HepG2 (cell line): ENCODE measurements at regions not wholly inside any gene's neighbourhood (a gene's known extent, or its start where the extent isn't known, plus 50 kb on each side); places are given as distances from the start of the nearest gene placed in this dataset.

Source experiments
- ATAC-seq: fragments of 200-7000 bp; cut with Tn5 transposase; 3 replicates; pipeline ENCODE4 v1.9.1; 2020; ENCODE audit warnings: mild to moderate bottlenecking, moderate library complexity
- BruUV-seq: library from RNA; stranded (reverse); fragments of 400-500 nt; replicated peaks from 2 replicates; lab custom pipeline; 2021; lab: Mats Ljungman, UMichigan
- CTCF ChIA-PET: fragments of 300-600 bp; formaldehyde crosslinking; extraction: SDS; loops from one replicate; lab custom pipeline; 2021; ENCODE audit warnings: low total read pairs, inconsistent platforms, low intra/inter-chr PET ratio; lab: Yijun Ruan, JAX
- POLR2A ChIA-PET: fragments of 350-600 bp; sonication (Branson Sonifier 250); formaldehyde crosslinking; loops from one replicate; lab custom pipeline; 2020; ENCODE audit warnings: antibody characterized with exemption, inconsistent platforms; lab: Yijun Ruan, JAX
- DNase-seq: peaks from one replicate; pipeline ENCODE4 v3.0.0-alpha.2; 2015; ENCODE audit warnings: low spot score
- FAIRE-seq: peaks from 3 replicates; lab custom pipeline; 2011; peaks lifted over from hg19 to GRCh38; lab: Jason Lieb, UNC
- H2AFZ ChIP-seq: one replicate; pipeline ENCODE4 v1.6.1; 2011; ENCODE audit warnings: low read length, inconsistent platforms
- H3K27ac ChIP-seq: fragments of 300-600 bp; 3 replicates; pipeline ENCODE4 v1.8.0; 2011; ENCODE audit warnings: mixed run types, mild to moderate bottlenecking, mixed read lengths, low read length, inconsistent platforms; ENCODE audit not compliant: insufficient read depth; ENCODE audit errors: extremely low read length
- H3K27me3 ChIP-seq, 2 experiments: fragments of 200-600 bp in 1 of 2; 2 replicates in 1 of 2; 3 replicates in 1 of 2; pipeline versions ENCODE4 v1.6.0 to v1.8.0; 2011; ENCODE audit warnings: low read length in 2 of 2, mild to moderate bottlenecking in 2 of 2, moderate library complexity in 2 of 2, inconsistent platforms in 1 of 2; ENCODE audit not compliant: insufficient read depth in 2 of 2, control insufficient read depth in 1 of 2
- H3K36me3 ChIP-seq, 2 experiments: fragments of 200-600 bp in 1 of 2; replicated peaks in 1 of 2; 2 replicates in 1 of 2; 3 replicates in 1 of 2; pipeline versions ENCODE4 v1.5.1 to v1.8.0; 2011; ENCODE audit warnings: low read length in 2 of 2, inconsistent platforms in 1 of 2; ENCODE audit not compliant: insufficient read depth in 2 of 2, control insufficient read depth in 1 of 2
- H3K4me1 ChIP-seq: 2 replicates; pipeline ENCODE4 v1.5.1; 2012; ENCODE audit warnings: low read length, inconsistent platforms; ENCODE audit not compliant: insufficient read depth
- H3K4me2 ChIP-seq: 2 replicates; pipeline ENCODE4 v1.6.0; 2011; ENCODE audit warnings: low read depth, low read length, inconsistent platforms
- H3K4me3 ChIP-seq, 3 experiments: fragments of 200-600 bp in 1 of 3; sonication (generic), shearing (Covaris generic) in 1 of 3; replicated peaks in 1 of 3; 2 replicates each; pipeline ENCODE4 v1.5.1; 2011 to 2016; ENCODE audit warnings: low read length in 3 of 3, inconsistent platforms in 2 of 3, low read depth in 2 of 3, mild to moderate bottlenecking in 2 of 3, control low read depth in 1 of 3, mixed read lengths in 1 of 3; ENCODE audit not compliant: insufficient read depth in 1 of 3
- H3K79me2 ChIP-seq: one replicate; pipeline ENCODE4 v1.6.1; 2011; ENCODE audit warnings: low read length, inconsistent platforms; ENCODE audit not compliant: insufficient read depth
- H3K9ac ChIP-seq: 2 replicates; pipeline ENCODE4 v1.6.0; 2011; ENCODE audit warnings: mild to moderate bottlenecking, low read depth, low read length, inconsistent platforms; ENCODE audit not compliant: insufficient read depth
- H3K9me3 ChIP-seq: 2 replicates; pipeline ENCODE4 v1.5.1; 2012; ENCODE audit warnings: mild to moderate bottlenecking, low read length
- H4K20me1 ChIP-seq: 2 replicates; pipeline ENCODE4 v1.6.0; 2011; ENCODE audit warnings: inconsistent platforms, mild to moderate bottlenecking, low read length, moderate library complexity; ENCODE audit not compliant: insufficient read depth
- CCDC6 ChIP-seq: sonication (generic); formaldehyde crosslinking; IDR thresholded peaks from 2 replicates; pipeline ENCODE4 v1.8.1; 2022; ENCODE audit warnings: mild to moderate bottlenecking, missing genetic modification reagents, moderate library complexity
- CTCF ChIP-seq: sonication (generic); formaldehyde crosslinking; IDR thresholded peaks from 2 replicates; pipeline ENCODE4 v1.5.0; 2020; ENCODE audit warnings: mild to moderate bottlenecking, missing genetic modification reagents, moderate library complexity
- FOXK2 ChIP-seq: fragments of 450-650 bp; IDR thresholded peaks from 2 replicates; pipeline ENCODE4 v1.6.1; 2016
- GZF1 ChIP-seq: sonication (generic); formaldehyde crosslinking; IDR thresholded peaks from 2 replicates; pipeline ENCODE4 v1.5.1; 2020; ENCODE audit warnings: mild to moderate bottlenecking, missing genetic modification reagents
- IRF2 ChIP-seq: IDR thresholded peaks from 2 replicates; pipeline ENCODE4 v1.6.1; 2018; ENCODE audit warnings: missing genetic modification reagents, missing compliant biosample characterization
- JUNB ChIP-seq: sonication (generic); formaldehyde crosslinking; IDR thresholded peaks from 2 replicates; pipeline ENCODE4 v1.8.0; 2022; ENCODE audit warnings: missing genetic modification reagents, mild to moderate bottlenecking, borderline replicate concordance
- MAF1 ChIP-seq: sonication (generic); formaldehyde crosslinking; IDR thresholded peaks from 2 replicates; pipeline ENCODE4 v1.5.0; 2020; ENCODE audit warnings: missing genetic modification reagents, borderline replicate concordance
- MIER3 ChIP-seq: IDR thresholded peaks from 2 replicates; pipeline ENCODE4 v1.6.1; 2016; ENCODE audit warnings: missing compliant biosample characterization, borderline replicate concordance
- RCOR2 ChIP-seq: IDR thresholded peaks from 2 replicates; pipeline ENCODE4 v1.6.1; 2016; ENCODE audit warnings: missing biosample characterization, missing genetic modification reagents
- REST ChIP-seq, 2 experiments: IDR thresholded peaks; 2 replicates each; pipeline ENCODE4 v1.6.1; 2011 to 2012; ENCODE audit warnings: low read length in 2 of 2, borderline replicate concordance in 1 of 2, low read depth in 1 of 2, mild to moderate bottlenecking in 1 of 2, moderate library complexity in 1 of 2
- SRY ChIP-seq: sonication (generic); formaldehyde crosslinking; IDR thresholded peaks from 2 replicates; pipeline ENCODE4 v1.8.0; 2022; ENCODE audit warnings: mild to moderate bottlenecking, missing genetic modification reagents
- ZBTB44 ChIP-seq: sonication (generic); formaldehyde crosslinking; IDR thresholded peaks from 2 replicates; pipeline ENCODE4 v1.4.0; 2020; ENCODE audit warnings: missing genetic modification reagents
- ZKSCAN1 ChIP-seq: fragments of 150-350 bp; IDR thresholded peaks from 2 replicates; pipeline ENCODE4 v1.6.1; 2014; ENCODE audit warnings: low read length
- ZMAT5 ChIP-seq: sonication (generic); formaldehyde crosslinking; IDR thresholded peaks from 2 replicates; pipeline ENCODE4 v1.5.0; 2020; ENCODE audit warnings: mild to moderate bottlenecking, low read depth, missing genetic modification reagents, borderline replicate concordance
- ZNF446 ChIP-seq: sonication (generic); formaldehyde crosslinking; IDR thresholded peaks from 2 replicates; pipeline ENCODE4 v1.5.0; 2020; ENCODE audit warnings: mild to moderate bottlenecking, missing genetic modification reagents
- ZNF775 ChIP-seq: sonication (generic); formaldehyde crosslinking; IDR thresholded peaks from 2 replicates; pipeline ENCODE4 v1.4.0; 2020; ENCODE audit warnings: missing genetic modification reagents, mild to moderate bottlenecking, moderate library complexity, borderline replicate concordance
- WGBS: methylation state at CpG from one replicate; pipeline ENCODE4 v1.1.6; 2017; ENCODE audit warnings: low lambda C conversion rate; 5-methylcytosine and 5-hydroxymethylcytosine counted together
- in situ Hi-C: cut with HindIII; loops from 2 replicates; pipeline ENCODE4 v1.10.0; 2017; ENCODE audit warnings: low pct_unique_long_range_greater_than_20kb; ENCODE audit not compliant: extremely low pct_ligation_motif_present
- intact Hi-C: fragments of 100-400 bp; cut with micrococcal nuclease; formaldehyde crosslinking; loops from one replicate; pipeline ENCODE4 v1.10.0; 2022; ENCODE audit not compliant: unreplicated experiment

- H3K4me2 ChIP-seq, result no peak overlapping the region
- ChIA-PET POLR2A (no interaction called here), CTCF (no interaction called here)
- no peaks in the 10 kb centered on the region for H3K79me2 ChIP-seq
- DNase-seq (no peak), FAIRE-seq (no peak), ATAC-seq (no peak)
- no peak overlapping the region for H3K9ac ChIP-seq
- peaks cover 0 to 5% of the 10 kb centered on the region in 2 experiments; a peak in 2 of 5 replicates for H3K27me3 ChIP-seq
- no peaks in the 10 kb centered on the region for H3K4me1 ChIP-seq
- in situ Hi-C loops, result no loop called here
- no peaks in the 10 kb centered on the region for H4K20me1 ChIP-seq
- no peaks in the 10 kb centered on the region for H3K9me3 ChIP-seq
- no peak overlapping the region for H2AFZ ChIP-seq
- H3K27ac ChIP-seq, result no peak overlapping the region
- WGBS, result 7% methylated on average over 3 of the region's 3 CpGs
- no TSS peak for BruUV-seq
- intact Hi-C loops, result no loop called here
- no peaks in the 10 kb centered on the region for H3K36me3 ChIP-seq
- H3K4me3 ChIP-seq, result no peak overlapping the region
- TF ChIP-seq CCDC6 (CRISPR knock-in tag) (no peak), ZBTB44 (CRISPR knock-in tag) (no peak), ZNF775 (no peak), FOXK2 (no peak), JUNB (CRISPR knock-in tag) (no peak), MAF1 (CRISPR knock-in tag) (no peak), ZMAT5 (CRISPR knock-in tag) (no peak), SRY (no peak), ZKSCAN1 (no peak), GZF1 (CRISPR knock-in tag) (no peak), REST (IDR thresholded peaks at IDR 0.05; ENCODE audit: borderline replicate concordance in 1 of 2, low read depth in 1 of 2, low read length in 2 of 2) (no peak), CTCF (no peak), ZNF446 (no peak), RCOR2 (no peak), IRF2 (CRISPR knock-in tag) (no peak), MIER3 (no peak)
Observed at GRCh38 chr2:12054956-12055618, 308.7 kb downstream of the LPIN1 start.
